H9 (cell line): ENCODE measurements at regions not wholly inside any gene's neighbourhood (a gene's known extent, or its start where the extent isn't known, plus 50 kb on each side); places are given as distances from the start of the nearest gene placed in this dataset.

Experiments
- DNase-seq: peaks from one replicate; pipeline ENCODE4 v3.0.0-alpha.2; 2017
- H2AFZ ChIP-seq: one replicate; pipeline ENCODE4 v1.6.1; 2013; ENCODE audit warnings: mild to moderate bottlenecking, low read length, control low read depth, moderate library complexity
- H2AK5ac ChIP-seq: 2 replicates; pipeline ENCODE4 v1.6.1; 2013; ENCODE audit warnings: low read length, control low read depth, mixed read lengths; ENCODE audit not compliant: insufficient read length
- H2BK120ac ChIP-seq: one replicate; pipeline ENCODE4 v1.6.1; 2013; ENCODE audit warnings: low read depth, mild to moderate bottlenecking, low read length, control low read depth, inconsistent platforms; ENCODE audit not compliant: poor library complexity, severe bottlenecking
- H2BK12ac ChIP-seq: 2 replicates; pipeline ENCODE4 v1.6.1; 2013; ENCODE audit warnings: low read length, control low read depth, mixed read lengths, low read depth; ENCODE audit not compliant: insufficient read length
- H2BK15ac ChIP-seq: 2 replicates; pipeline ENCODE4 v1.6.1; 2013; ENCODE audit warnings: low read depth, low read length, control low read depth
- H2BK20ac ChIP-seq: one replicate; pipeline ENCODE4 v1.6.1; 2013; ENCODE audit warnings: low read depth, mild to moderate bottlenecking, low read length, control low read depth, inconsistent platforms; ENCODE audit not compliant: poor library complexity, severe bottlenecking
- H2BK5ac ChIP-seq: 2 replicates; pipeline ENCODE4 v1.6.1; 2013; ENCODE audit warnings: low read length, control low read depth, mixed read lengths; ENCODE audit not compliant: insufficient read length
- H3K14ac ChIP-seq: 2 replicates; pipeline ENCODE4 v1.6.1; 2013; ENCODE audit warnings: low read length, control low read depth; ENCODE audit not compliant: insufficient read depth
- H3K18ac ChIP-seq: 2 replicates; pipeline ENCODE4 v1.6.1; 2013; ENCODE audit warnings: low read depth, mild to moderate bottlenecking, mixed read lengths, low read length, control low read depth; ENCODE audit not compliant: insufficient read length
- H3K23ac ChIP-seq: 2 replicates; pipeline ENCODE4 v1.6.1; 2013; ENCODE audit warnings: low read length, control low read depth, mixed read lengths, low read depth; ENCODE audit not compliant: insufficient read length
- H3K23me2 ChIP-seq: 2 replicates; pipeline ENCODE4 v1.6.1; 2013; ENCODE audit warnings: low read depth, mild to moderate bottlenecking, mixed read lengths, low read length, control low read depth; ENCODE audit not compliant: insufficient read length, poor library complexity, severe bottlenecking
- H3K27ac ChIP-seq: 2 replicates; pipeline ENCODE4 v1.5.1; 2013; ENCODE audit warnings: low read length, control low read depth, mixed read lengths, low read depth; ENCODE audit not compliant: insufficient read length
- H3K27me3 ChIP-seq: 2 replicates; pipeline ENCODE4 v1.6.1; 2013; ENCODE audit warnings: low read length, control low read depth, inconsistent platforms; ENCODE audit not compliant: insufficient read depth
- H3K4ac ChIP-seq: 2 replicates; pipeline ENCODE4 v1.6.1; 2013; ENCODE audit warnings: low read depth, mild to moderate bottlenecking, control low read depth, inconsistent platforms, low read length, moderate library complexity
- H3K4me1 ChIP-seq: 2 replicates; pipeline ENCODE4 v1.6.1; 2013; ENCODE audit warnings: low read length, control low read depth, inconsistent platforms; ENCODE audit not compliant: insufficient read depth
- H3K4me2 ChIP-seq: 2 replicates; pipeline ENCODE4 v1.6.1; 2013; ENCODE audit warnings: low read length, control low read depth, mixed read lengths; ENCODE audit not compliant: insufficient read length, insufficient read depth
- H3K56ac ChIP-seq: 2 replicates; pipeline ENCODE4 v1.6.1; 2013; ENCODE audit warnings: low read depth, mild to moderate bottlenecking, mixed read lengths, low read length, control low read depth; ENCODE audit not compliant: insufficient read length
- H3K79me1 ChIP-seq: 2 replicates; pipeline ENCODE4 v1.6.1; 2013; ENCODE audit warnings: low read depth, mild to moderate bottlenecking, moderate library complexity, low read length, control low read depth, inconsistent platforms; ENCODE audit not compliant: insufficient read depth, poor library complexity, severe bottlenecking
- H3K79me2 ChIP-seq: 2 replicates; pipeline ENCODE4 v1.6.1; 2013; ENCODE audit warnings: low read length, control low read depth, inconsistent platforms; ENCODE audit not compliant: insufficient read depth
- H3K9ac ChIP-seq: 2 replicates; pipeline ENCODE4 v1.6.1; 2013; ENCODE audit warnings: low read length, control low read depth, mixed read lengths; ENCODE audit not compliant: insufficient read length; ENCODE audit errors: extremely low read depth
- H3K9me3 ChIP-seq: one replicate; pipeline ENCODE4 v1.6.1; 2013; ENCODE audit warnings: low read depth, low read length, inconsistent platforms; ENCODE audit not compliant: control insufficient read depth
- H3T11ph ChIP-seq: one replicate; pipeline ENCODE4 v1.6.1; 2013; ENCODE audit warnings: mild to moderate bottlenecking, low read length, control low read depth, inconsistent platforms
- H4K20me1 ChIP-seq: one replicate; pipeline ENCODE4 v1.6.1; 2013; ENCODE audit not compliant: control insufficient read depth, insufficient read length, insufficient read depth
- H4K5ac ChIP-seq: 2 replicates; pipeline ENCODE4 v1.6.1; 2013; ENCODE audit warnings: low read depth, mild to moderate bottlenecking, mixed read lengths, low read length, control low read depth; ENCODE audit not compliant: insufficient read length
- H4K8ac ChIP-seq: replicated peaks from 2 replicates; pipeline ENCODE4 v1.6.1; 2013; ENCODE audit warnings: low read length, control low read depth, mixed read lengths, low read depth; ENCODE audit not compliant: insufficient read length
- H4K91ac ChIP-seq: 2 replicates; pipeline ENCODE4 v1.6.1; 2013; ENCODE audit warnings: low read depth, mild to moderate bottlenecking, moderate library complexity, mixed read lengths, low read length, control low read depth; ENCODE audit not compliant: insufficient read length
- H3K27ac Mint-ChIP-seq, 3 experiments: 2 replicates in 2 of 3; 3 replicates in 1 of 3; pipeline ENCODE4 v1.8.0; 2020 to 2021; ENCODE audit warnings: mixed read lengths in 3 of 3, mild to moderate bottlenecking in 1 of 3, moderate library complexity in 1 of 3
- H3K27me3 Mint-ChIP-seq: 2 replicates; pipeline ENCODE4 v1.8.0; 2021; ENCODE audit warnings: low read depth, mild to moderate bottlenecking, moderate library complexity, mixed read lengths
- H3K36me3 Mint-ChIP-seq, 3 experiments: 2 replicates in 2 of 3; 3 replicates in 1 of 3; pipeline ENCODE4 v1.8.0; 2020 to 2021; ENCODE audit warnings: low read depth in 3 of 3, mixed read lengths in 3 of 3; ENCODE audit not compliant: insufficient read depth in 1 of 3
- H3K4me1 Mint-ChIP-seq, 2 experiments: 2 replicates each; pipeline ENCODE4 v1.8.0; 2020; ENCODE audit warnings: mixed read lengths in 2 of 2
- H3K4me3 Mint-ChIP-seq, 2 experiments: 2 replicates in 1 of 2; 3 replicates in 1 of 2; pipeline ENCODE4 v1.8.0; 2020 to 2021; ENCODE audit warnings: mild to moderate bottlenecking in 2 of 2, mixed read lengths in 2 of 2, moderate library complexity in 1 of 2
- H3K9me3 Mint-ChIP-seq, 2 experiments: 2 replicates in 1 of 2; 3 replicates in 1 of 2; pipeline ENCODE4 v1.8.0; 2020; ENCODE audit warnings: mild to moderate bottlenecking in 2 of 2, mixed read lengths in 2 of 2, moderate library complexity in 1 of 2
- CTCF ChIP-seq: fragments of 200-600 bp; sonication (generic); conservative IDR thresholded peaks from 3 replicates; pipeline ENCODE4 v1.8.0; 2021; ENCODE audit warnings: antibody characterized with exemption, mild to moderate bottlenecking
- WGBS: extraction: QIAGEN DNeasy Blood & Tissue Kit; methylation state at CpG from one replicate; pipeline ENCODE4 v1.1.7; 2013; ENCODE audit warnings: missing lambda C conversion rate, low lambda C conversion rate, mixed read lengths; ENCODE audit not compliant: insufficient read length; ENCODE audit errors: extremely low coverage; 5-methylcytosine and 5-hydroxymethylcytosine counted together

GRCh38 chr4:53646795-53647194, 55.5 kb upstream of the LNX1 start:
- Mint-ChIP-seq H3K27me3 (no peaks in the 10 kb centered on the region; the same call in 1 of the 2 replicates), H3K9me3 (no peaks in the 10 kb centered on the region), H3K4me1 (peaks cover 4 to 8% of the 10 kb centered on the region in 2 experiments; a peak in 3 of 4 replicates), H3K36me3 (no peaks in the 10 kb centered on the region), H3K4me3 (no peak overlapping the region), H3K27ac (no peak overlapping the region; a peak in 1 of 7 replicates)
- no peak overlapping the region for H4K91ac ChIP-seq
- no peak overlapping the region for H2BK5ac ChIP-seq
- no peaks in the 10 kb centered on the region for H3K4me1 ChIP-seq
- no peak for DNase-seq
- H3K27me3 ChIP-seq = no peaks in the 10 kb centered on the region
- WGBS = no CpG with 5 or more reads among the region's 3 CpGs
- no peak overlapping the region for H3K23ac ChIP-seq
- no peak overlapping the region for H2BK20ac ChIP-seq
- no peak overlapping the region for H3K9ac ChIP-seq
- H3K18ac ChIP-seq = no peak overlapping the region
- H3K79me2 ChIP-seq = no peaks in the 10 kb centered on the region
- no peak overlapping the region for H3K4ac ChIP-seq
- no peak overlapping the region for H3K27ac ChIP-seq
- no peak overlapping the region for H4K5ac ChIP-seq
- no peaks in the 10 kb centered on the region for H3K9me3 ChIP-seq
- H2BK12ac ChIP-seq = no peak overlapping the region
- H2BK120ac ChIP-seq = no peak overlapping the region
- no peak overlapping the region for H3K4me2 ChIP-seq
- H3K56ac ChIP-seq = no peak overlapping the region
- H3K79me1 ChIP-seq = no peaks in the 10 kb centered on the region
- H4K8ac ChIP-seq = no peak overlapping the region
- H2BK15ac ChIP-seq = no peak overlapping the region
- no peak for TF ChIP-seq CTCF
- no peaks in the 10 kb centered on the region for H4K20me1 ChIP-seq
- no peak overlapping the region for H2AFZ ChIP-seq
- no peak overlapping the region for H2AK5ac ChIP-seq
- no peak overlapping the region for H3T11ph ChIP-seq
- H3K23me2 ChIP-seq = no peaks in the 10 kb centered on the region
- H3K14ac ChIP-seq = no peak overlapping the region
